ENCODE measurements at regions not wholly inside any gene's neighbourhood (a gene's known extent, or its start where the extent isn't known, plus 50 kb on each side); places are given as distances from the start of the nearest gene placed in this dataset.

- DNase-seq (ENCODE audit: low spot score) = no peak
- TF ChIP-seq CTCF (IDR thresholded peaks at IDR 0.05; ENCODE audit: extremely low read depth, missing control alignments) = no peak
Measured at GRCh38 chr6:81832304-81832703, 79.8 kb upstream of the TENT5A start.

GRCh38 chr6:81831274-81831673 lies 78.8 kb upstream of the TENT5A start:
- no peak for TF ChIP-seq CTCF (IDR thresholded peaks at IDR 0.05; ENCODE audit: extremely low read depth, missing control alignments)
- DNase-seq (ENCODE audit: low spot score) = no peak

GRCh38 chr6:81826784-81827183 lies 74.3 kb upstream of the TENT5A start:
- no peak for TF ChIP-seq CTCF (IDR thresholded peaks at IDR 0.05; ENCODE audit: extremely low read depth, missing control alignments)
- DNase-seq (ENCODE audit: low spot score) = no peak

GRCh38 chr6:81822568-81822967 lies 70.1 kb upstream of the TENT5A start:
- no peak for TF ChIP-seq CTCF (IDR thresholded peaks at IDR 0.05; ENCODE audit: extremely low read depth, missing control alignments)
- DNase-seq (ENCODE audit: low spot score) = no peak

GRCh38 chr6:81821449-81821848 lies 69.0 kb upstream of the TENT5A start:
- TF ChIP-seq CTCF (IDR thresholded peaks at IDR 0.05; ENCODE audit: extremely low read depth, missing control alignments) = no peak
- DNase-seq (ENCODE audit: low spot score) = no peak

GRCh38 chr6:81820980-81821379 lies 68.5 kb upstream of the TENT5A start:
- TF ChIP-seq CTCF (IDR thresholded peaks at IDR 0.05; ENCODE audit: extremely low read depth, missing control alignments) = no peak
- DNase-seq (ENCODE audit: low spot score) = no peak

GRCh38 chr6:81820422-81820821 lies 67.9 kb upstream of the TENT5A start:
- no peak for DNase-seq (ENCODE audit: low spot score)
- TF ChIP-seq CTCF (IDR thresholded peaks at IDR 0.05; ENCODE audit: extremely low read depth, missing control alignments) = no peak

Data from GM20000 (cell line).